Neural progenitor cell (in vitro differentiated cells): ENCODE measurements at regions not wholly inside any gene's neighbourhood (a gene's known extent, or its start where the extent isn't known, plus 50 kb on each side); places are given as distances from the start of the nearest gene placed in this dataset.

ENCODE experiments used
- EZH2 ChIP-seq: fragments of 200-600 bp; sonication (generic); IDR thresholded peaks from 2 replicates; pipeline ENCODE4 v1.6.1; 2017; ENCODE audit warnings: antibody characterized with exemption, mild to moderate bottlenecking, moderate library complexity
- TF ChIP-seq, protein P1 (sequence below): fragments of 200-600 bp; sonication (generic); IDR thresholded peaks from 2 replicates; pipeline ENCODE4 v1.5.1; 2017; ENCODE audit warnings: antibody characterized with exemption, mild to moderate bottlenecking

DNA sequence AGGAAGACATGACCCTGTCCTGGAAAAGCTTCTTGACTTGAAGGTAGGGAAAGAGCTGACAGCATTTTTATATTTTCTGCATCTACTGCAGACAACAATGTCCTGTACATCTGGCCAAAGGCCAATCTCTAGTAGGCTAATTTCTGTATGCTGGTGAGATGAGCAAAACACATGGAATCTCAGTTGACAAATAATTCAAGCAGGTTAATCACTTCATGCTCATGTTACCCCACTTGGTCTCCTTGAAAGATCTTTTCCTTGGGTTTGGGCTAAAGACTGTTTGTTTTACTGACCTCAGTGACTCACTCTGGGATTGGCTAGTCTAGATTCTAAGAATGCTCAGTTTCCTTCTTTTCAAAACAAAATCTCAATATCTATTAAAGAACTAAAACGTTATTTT, 298.8 kb downstream of the LMO7 start:
- TF ChIP-seq, protein P1, sequence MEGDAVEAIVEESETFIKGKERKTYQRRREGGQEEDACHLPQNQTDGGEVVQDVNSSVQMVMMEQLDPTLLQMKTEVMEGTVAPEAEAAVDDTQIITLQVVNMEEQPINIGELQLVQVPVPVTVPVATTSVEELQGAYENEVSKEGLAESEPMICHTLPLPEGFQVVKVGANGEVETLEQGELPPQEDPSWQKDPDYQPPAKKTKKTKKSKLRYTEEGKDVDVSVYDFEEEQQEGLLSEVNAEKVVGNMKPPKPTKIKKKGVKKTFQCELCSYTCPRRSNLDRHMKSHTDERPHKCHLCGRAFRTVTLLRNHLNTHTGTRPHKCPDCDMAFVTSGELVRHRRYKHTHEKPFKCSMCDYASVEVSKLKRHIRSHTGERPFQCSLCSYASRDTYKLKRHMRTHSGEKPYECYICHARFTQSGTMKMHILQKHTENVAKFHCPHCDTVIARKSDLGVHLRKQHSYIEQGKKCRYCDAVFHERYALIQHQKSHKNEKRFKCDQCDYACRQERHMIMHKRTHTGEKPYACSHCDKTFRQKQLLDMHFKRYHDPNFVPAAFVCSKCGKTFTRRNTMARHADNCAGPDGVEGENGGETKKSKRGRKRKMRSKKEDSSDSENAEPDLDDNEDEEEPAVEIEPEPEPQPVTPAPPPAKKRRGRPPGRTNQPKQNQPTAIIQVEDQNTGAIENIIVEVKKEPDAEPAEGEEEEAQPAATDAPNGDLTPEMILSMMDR: no peak
- no peak for TF ChIP-seq EZH2
